ENCODE measurements at regions not wholly inside any gene's neighbourhood (a gene's known extent, or its start where the extent isn't known, plus 50 kb on each side); places are given as distances from the start of the nearest gene placed in this dataset.
"Not testable (repeated sequence)": the region's sequence is repeated elsewhere in the genome, so short reads cannot be mapped to it uniquely, and the experiment has no call there.

DNA sequence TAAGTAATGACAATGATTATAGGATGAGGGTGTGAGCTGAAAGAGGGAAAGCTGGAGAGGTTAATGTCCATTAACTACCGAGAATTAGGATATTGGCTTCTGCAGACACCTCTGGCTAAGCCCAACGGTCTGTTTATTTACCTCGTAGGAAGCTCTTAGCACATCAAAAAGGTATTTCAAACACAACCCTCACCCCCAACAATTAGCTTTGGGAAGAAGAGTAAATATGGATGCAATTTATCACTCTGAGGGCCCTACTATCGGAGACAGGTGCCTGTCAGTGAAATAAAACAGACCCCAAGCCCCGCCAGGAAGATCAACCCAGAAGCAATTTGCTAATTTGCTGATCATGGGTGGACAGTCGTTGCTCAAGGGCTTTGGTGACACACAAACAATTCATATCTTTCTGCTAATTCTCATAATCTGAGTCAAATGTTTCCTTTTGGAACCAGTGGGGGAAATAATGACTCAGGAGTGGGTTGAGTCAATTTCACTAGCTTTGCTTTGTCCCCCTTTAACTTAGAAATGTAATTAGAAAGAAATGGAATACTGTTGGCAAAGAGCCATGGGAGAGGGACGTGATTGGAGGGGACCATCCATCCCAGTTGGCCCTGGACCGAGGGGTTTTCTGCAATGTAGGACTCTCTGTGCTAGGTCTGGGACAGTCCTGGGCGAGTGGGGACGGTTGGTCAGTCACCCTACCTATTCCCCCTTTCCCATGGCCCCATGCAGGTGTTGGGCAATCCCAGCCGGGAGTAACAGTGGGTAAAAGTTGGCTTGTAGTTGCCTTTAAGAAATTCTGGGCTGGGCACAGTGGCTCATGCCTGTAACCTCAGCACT is 99.1 kb upstream of the MED13L start:
- Histone ChIP-seq H3K27me3 (ENCODE audit: control insufficient read depth in 3 of 3, insufficient read depth in 3 of 3, low read length in 2 of 3) (no peaks in the 10 kb centered on the region), H3K36me3 (ENCODE audit: control insufficient read depth in 4 of 4, insufficient read depth in 4 of 4, low read length in 4 of 4) (no peaks in the 10 kb centered on the region), H3K4me1 (ENCODE audit: control insufficient read depth in 5 of 5, insufficient read depth in 5 of 5, low read length in 5 of 5) (peaks cover 0 to 16% (median 9%) of the 10 kb centered on the region in 5 donors), H3K4me3 (no peak overlapping the region), H3K27ac (ENCODE audit: low read depth in 1 of 2, low read length in 1 of 2) (no peak overlapping the region), H3K9ac (ENCODE audit: insufficient read depth in 1 of 2, low read length in 2 of 2) (no peak overlapping the region), H3K9me3 (ENCODE audit: control insufficient read depth in 4 of 4, insufficient read depth in 3 of 4, low read length in 3 of 4) (no peaks in the 10 kb centered on the region)
- DNase-seq (no peak), ATAC-seq (ENCODE audit: insufficient read depth, low FRiP score) (no peak)
- 54 to 61% methylated on average over 11 of the region's 11 CpGs for WGBS, 2 donors
- TF ChIP-seq, protein P1, sequence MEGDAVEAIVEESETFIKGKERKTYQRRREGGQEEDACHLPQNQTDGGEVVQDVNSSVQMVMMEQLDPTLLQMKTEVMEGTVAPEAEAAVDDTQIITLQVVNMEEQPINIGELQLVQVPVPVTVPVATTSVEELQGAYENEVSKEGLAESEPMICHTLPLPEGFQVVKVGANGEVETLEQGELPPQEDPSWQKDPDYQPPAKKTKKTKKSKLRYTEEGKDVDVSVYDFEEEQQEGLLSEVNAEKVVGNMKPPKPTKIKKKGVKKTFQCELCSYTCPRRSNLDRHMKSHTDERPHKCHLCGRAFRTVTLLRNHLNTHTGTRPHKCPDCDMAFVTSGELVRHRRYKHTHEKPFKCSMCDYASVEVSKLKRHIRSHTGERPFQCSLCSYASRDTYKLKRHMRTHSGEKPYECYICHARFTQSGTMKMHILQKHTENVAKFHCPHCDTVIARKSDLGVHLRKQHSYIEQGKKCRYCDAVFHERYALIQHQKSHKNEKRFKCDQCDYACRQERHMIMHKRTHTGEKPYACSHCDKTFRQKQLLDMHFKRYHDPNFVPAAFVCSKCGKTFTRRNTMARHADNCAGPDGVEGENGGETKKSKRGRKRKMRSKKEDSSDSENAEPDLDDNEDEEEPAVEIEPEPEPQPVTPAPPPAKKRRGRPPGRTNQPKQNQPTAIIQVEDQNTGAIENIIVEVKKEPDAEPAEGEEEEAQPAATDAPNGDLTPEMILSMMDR (IDR thresholded peaks at IDR 0.05; ENCODE audit: control extremely low read depth, extremely low read depth) = no peak

DNA sequence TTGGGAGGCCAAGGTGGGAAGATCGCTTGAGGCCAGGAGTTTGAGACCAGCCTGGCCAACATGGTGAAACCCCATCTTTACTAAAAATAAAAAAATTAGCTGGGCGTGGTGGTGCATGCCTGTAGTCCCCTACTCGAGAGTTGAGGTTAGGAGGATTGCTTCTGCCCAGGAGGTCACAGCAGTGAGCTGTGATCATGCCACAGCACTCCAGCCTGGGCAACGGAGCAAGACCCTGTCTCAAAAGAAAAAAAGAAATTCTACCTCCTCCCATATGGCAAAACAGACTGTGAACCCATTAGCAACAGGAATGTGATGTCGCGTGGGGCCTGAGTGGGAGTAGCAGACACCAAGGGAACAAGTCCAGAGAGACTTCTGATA is 99.7 kb upstream of the MED13L start:
- H3K4me3 ChIP-seq; DNase-seq; H3K9ac ChIP-seq (ENCODE audit: insufficient read depth in 1 of 2, low read length in 2 of 2); H3K36me3 ChIP-seq (ENCODE audit: control insufficient read depth in 4 of 4, insufficient read depth in 4 of 4, low read length in 4 of 4); H3K9me3 ChIP-seq (ENCODE audit: control insufficient read depth in 4 of 4, insufficient read depth in 3 of 4, low read length in 3 of 4); ATAC-seq (ENCODE audit: insufficient read depth, low FRiP score); H3K27me3 ChIP-seq (ENCODE audit: control insufficient read depth in 3 of 3, insufficient read depth in 3 of 3, low read length in 2 of 3); H3K27ac ChIP-seq (ENCODE audit: low read depth in 1 of 2, low read length in 1 of 2): not testable (repeated sequence)
- WGBS, 2 donors = 94 to 96% methylated on average over 6 of the region's 6 CpGs
- peaks cover 0 to 22% (median 11%) of the 10 kb centered on the region in 5 donors for H3K4me1 ChIP-seq (ENCODE audit: control insufficient read depth in 5 of 5, insufficient read depth in 5 of 5, low read length in 5 of 5)

DNA sequence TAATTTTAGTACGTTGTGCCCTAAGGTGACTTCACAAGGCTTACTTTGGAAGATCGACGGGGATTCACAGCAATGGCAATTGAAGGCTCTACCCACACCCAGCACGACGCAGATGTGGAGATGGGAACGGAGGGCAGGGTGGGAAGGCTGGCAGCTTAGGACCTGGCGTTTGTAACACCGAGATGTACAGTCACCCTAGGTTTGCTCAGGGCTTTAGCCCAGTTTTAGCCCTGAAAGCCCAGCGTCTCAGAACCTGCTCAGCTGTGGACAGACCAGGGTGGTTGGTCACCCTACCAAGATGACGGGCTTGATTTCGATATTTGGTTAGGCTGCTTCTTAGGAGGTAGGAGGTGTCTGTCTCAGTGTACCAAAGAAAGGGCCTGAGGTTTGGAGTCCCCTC is 100.5 kb upstream of the MED13L start:
- H3K27me3 ChIP-seq (ENCODE audit: control insufficient read depth in 3 of 3, insufficient read depth in 3 of 3, low read length in 2 of 3) = no peaks in the 10 kb centered on the region
- ATAC-seq (ENCODE audit: insufficient read depth, low FRiP score) = no peak
- H3K9me3 ChIP-seq (ENCODE audit: control insufficient read depth in 4 of 4, insufficient read depth in 3 of 4, low read length in 3 of 4) = no peaks in the 10 kb centered on the region
- peaks cover 0 to 30% (median 16%) of the 10 kb centered on the region in 5 donors for H3K4me1 ChIP-seq (ENCODE audit: control insufficient read depth in 5 of 5, insufficient read depth in 5 of 5, low read length in 5 of 5)
- WGBS, 2 donors = 94 to 96% methylated on average over 11 of the region's 11 CpGs
- H3K4me3 ChIP-seq = no peak overlapping the region
- DNase-seq = no peak
- H3K27ac ChIP-seq (ENCODE audit: low read depth in 1 of 2, low read length in 1 of 2) = no peak overlapping the region
- no peaks in the 10 kb centered on the region for H3K36me3 ChIP-seq (ENCODE audit: control insufficient read depth in 4 of 4, insufficient read depth in 4 of 4, low read length in 4 of 4)
- TF ChIP-seq, protein P1 (IDR thresholded peaks at IDR 0.05; ENCODE audit: control extremely low read depth, extremely low read depth) = no peak
- H3K9ac ChIP-seq (ENCODE audit: insufficient read depth in 1 of 2, low read length in 2 of 2) = no peak overlapping the region

DNA sequence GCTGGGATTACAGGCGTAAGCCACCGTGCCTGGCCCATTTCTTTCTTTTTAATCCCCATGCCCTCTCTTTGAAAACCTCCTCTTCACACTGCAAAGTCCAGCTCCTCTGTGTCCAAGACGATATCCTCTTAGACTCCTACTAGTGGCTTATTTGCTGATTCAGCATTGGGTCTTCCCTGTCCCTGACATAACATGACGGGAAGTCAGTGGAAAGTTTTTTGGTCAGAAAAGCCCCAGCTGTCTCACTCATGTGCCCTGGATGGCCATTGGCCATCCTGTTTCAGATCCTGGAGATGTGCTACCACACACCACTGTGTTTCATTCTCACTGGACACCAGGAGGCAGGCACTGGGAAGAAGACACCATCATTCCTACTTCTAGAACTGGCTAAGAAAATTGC is 102.6 kb upstream of the MED13L start:
- no peaks in the 10 kb centered on the region for H3K36me3 ChIP-seq (ENCODE audit: control insufficient read depth in 4 of 4, insufficient read depth in 4 of 4, low read length in 4 of 4)

GRCh38 chr12:116380740-116381139 is 103.2 kb upstream of the MED13L start:
- 87 to 98% methylated on average over 1 of the region's 1 CpG for WGBS, 2 donors
- H3K4me3 ChIP-seq; H3K27me3 ChIP-seq (ENCODE audit: control insufficient read depth in 3 of 3, insufficient read depth in 3 of 3, low read length in 2 of 3); H3K9ac ChIP-seq (ENCODE audit: insufficient read depth in 1 of 2, low read length in 2 of 2); H3K27ac ChIP-seq (ENCODE audit: low read depth in 1 of 2, low read length in 1 of 2); H3K9me3 ChIP-seq (ENCODE audit: control insufficient read depth in 4 of 4, insufficient read depth in 3 of 4, low read length in 3 of 4); DNase-seq; ATAC-seq (ENCODE audit: insufficient read depth, low FRiP score); H3K36me3 ChIP-seq (ENCODE audit: control insufficient read depth in 4 of 4, insufficient read depth in 4 of 4, low read length in 4 of 4): not testable (repeated sequence)
- peaks cover 0 to 30% (median 16%) of the 10 kb centered on the region in 5 donors for H3K4me1 ChIP-seq (ENCODE audit: control insufficient read depth in 5 of 5, insufficient read depth in 5 of 5, low read length in 5 of 5)

More for the DNA sequence above, 102.6 kb upstream of the MED13L start:
- 88 to 90% methylated on average over 4 of the region's 4 CpGs for WGBS, 2 donors
- Histone ChIP-seq H3K27ac (ENCODE audit: low read depth in 1 of 2, low read length in 1 of 2) (no peak overlapping the region), H3K9ac (ENCODE audit: insufficient read depth in 1 of 2, low read length in 2 of 2) (no peak overlapping the region), H3K27me3 (ENCODE audit: control insufficient read depth in 3 of 3, insufficient read depth in 3 of 3, low read length in 2 of 3) (no peaks in the 10 kb centered on the region), H3K4me1 (ENCODE audit: control insufficient read depth in 5 of 5, insufficient read depth in 5 of 5, low read length in 5 of 5) (peaks cover 0 to 30% (median 17%) of the 10 kb centered on the region in 5 donors), H3K9me3 (ENCODE audit: control insufficient read depth in 4 of 4, insufficient read depth in 3 of 4, low read length in 3 of 4) (no peaks in the 10 kb centered on the region), H3K4me3 (no peak overlapping the region)
- TF ChIP-seq, protein P1 (IDR thresholded peaks at IDR 0.05; ENCODE audit: control extremely low read depth, extremely low read depth) = no peak
- ATAC-seq (ENCODE audit: insufficient read depth, low FRiP score) (no peak), DNase-seq (no peak)

All from lung (tissue), 11 donors.